WERI-Rb-1 (cell line): ENCODE measurements at regions not wholly inside any gene's neighbourhood (a gene's known extent, or its start where the extent isn't known, plus 50 kb on each side); places are given as distances from the start of the nearest gene placed in this dataset.
"Not testable (repeated sequence)": the region's sequence is repeated elsewhere in the genome, so short reads cannot be mapped to it uniquely, and the experiment has no call there.

Source experiments
- DNase-seq: peaks from one replicate; pipeline ENCODE4 v3.0.0-alpha.2; 2020
- H3K27ac ChIP-seq: fragments of 250-450 bp; sonication (Bioruptor Pico); 2 replicates; pipeline ENCODE4 v1.5.1; 2020; ENCODE audit warnings: mild to moderate bottlenecking, moderate library complexity
- H3K27me3 ChIP-seq: fragments of 250-450 bp; sonication (Bioruptor Pico); 2 replicates; pipeline ENCODE4 v1.5.1; 2021; ENCODE audit warnings: mild to moderate bottlenecking, low read depth, moderate library complexity; ENCODE audit not compliant: insufficient read depth, severe bottlenecking
- H3K36me3 ChIP-seq: fragments of 250-450 bp; sonication (Bioruptor Pico); 2 replicates; pipeline ENCODE4 v1.5.1; 2020; ENCODE audit warnings: mild to moderate bottlenecking, moderate library complexity
- H3K4me3 ChIP-seq: 2 replicates; pipeline ENCODE4 v1.5.1; 2011; ENCODE audit warnings: low read depth, mild to moderate bottlenecking, control low read depth, low read length
- H3K9me3 ChIP-seq: fragments of 250-450 bp; sonication (Bioruptor Pico); 2 replicates; pipeline ENCODE4 v1.5.1; 2021; ENCODE audit warnings: mild to moderate bottlenecking, moderate library complexity; ENCODE audit not compliant: severe bottlenecking
- CTCF ChIP-seq: IDR thresholded peaks from 2 replicates; pipeline ENCODE4 v1.5.1; 2011; ENCODE audit warnings: low read depth, mild to moderate bottlenecking, control low read depth, inconsistent platforms, low read length

DNA sequence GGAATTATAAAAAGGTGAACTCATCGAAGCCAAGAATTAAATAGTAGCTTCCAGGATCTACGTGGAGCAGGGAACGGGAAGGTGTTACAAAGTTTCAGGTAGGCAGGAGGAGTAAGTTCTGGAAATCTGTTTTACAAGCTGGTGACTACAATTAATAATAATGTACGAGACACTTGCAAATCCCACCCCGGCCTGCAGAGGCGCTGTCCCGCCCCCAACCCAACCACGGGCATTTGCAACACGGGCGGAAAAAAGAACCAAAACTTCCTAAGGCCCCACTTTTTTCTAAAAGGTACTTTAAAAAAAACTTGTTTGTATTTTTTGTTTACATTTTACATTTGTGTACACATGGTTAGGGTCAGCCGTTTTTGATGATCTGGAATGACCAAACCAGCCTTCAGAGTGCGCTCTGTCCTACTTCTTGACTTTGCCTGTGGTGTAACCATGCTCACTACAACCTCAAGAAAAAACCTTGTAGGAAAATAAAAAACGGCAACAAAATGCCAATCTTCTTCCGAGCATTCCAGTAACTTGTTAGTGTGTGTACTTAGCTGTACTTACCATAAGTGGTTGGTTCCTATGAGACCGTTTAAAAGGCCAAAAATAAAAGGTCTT lies 449.6 kb upstream of the B3GAT1 start:
- H3K27me3 ChIP-seq = peaks cover 26% of the 10 kb centered on the region
- H3K9me3 ChIP-seq = no peaks in the 10 kb centered on the region
- H3K27ac ChIP-seq = no peak overlapping the region
- no peak for DNase-seq
- no peak for TF ChIP-seq CTCF
- H3K4me3 ChIP-seq = no peak overlapping the region
- no peaks in the 10 kb centered on the region for H3K36me3 ChIP-seq

DNA sequence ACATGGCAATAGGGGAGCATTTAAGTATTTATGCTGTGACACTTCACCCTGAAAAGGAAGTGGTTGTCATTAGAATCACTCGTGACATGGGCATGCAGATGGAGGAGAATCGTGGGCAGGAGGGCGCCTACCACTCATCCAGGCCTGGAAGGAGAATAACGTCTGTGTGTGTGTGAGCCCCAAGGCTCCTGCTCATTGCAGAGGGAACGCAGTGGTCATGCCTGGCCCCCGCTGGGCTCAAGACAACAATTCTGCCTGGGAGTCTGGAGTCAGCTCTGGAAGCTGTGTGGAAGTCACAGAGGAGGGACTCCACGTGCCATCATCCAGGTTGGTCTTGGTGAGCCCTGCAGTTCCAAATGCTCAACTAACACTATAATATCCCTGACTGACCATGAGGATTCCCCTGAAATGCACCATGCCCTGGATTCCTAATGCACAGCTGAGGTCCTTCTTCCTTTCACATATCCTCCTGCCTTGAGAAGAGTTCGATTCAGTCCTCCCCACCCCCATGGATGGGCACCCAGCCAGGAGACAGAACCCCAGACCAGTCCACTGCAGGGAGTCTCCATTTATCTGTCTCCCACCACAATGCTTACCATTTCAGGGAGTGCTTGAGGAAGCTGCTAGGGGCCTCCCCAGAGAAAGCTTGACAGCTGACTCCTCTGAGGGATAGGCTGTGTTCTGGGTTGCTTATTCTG lies 446.9 kb upstream of the B3GAT1 start:
- Histone ChIP-seq H3K36me3 (no peaks in the 10 kb centered on the region), H3K27me3 (peaks cover 16% of the 10 kb centered on the region), H3K9me3 (no peaks in the 10 kb centered on the region), H3K4me3 (no peak overlapping the region), H3K27ac (no peak overlapping the region)
- no peak for TF ChIP-seq CTCF
- no peak for DNase-seq

DNA sequence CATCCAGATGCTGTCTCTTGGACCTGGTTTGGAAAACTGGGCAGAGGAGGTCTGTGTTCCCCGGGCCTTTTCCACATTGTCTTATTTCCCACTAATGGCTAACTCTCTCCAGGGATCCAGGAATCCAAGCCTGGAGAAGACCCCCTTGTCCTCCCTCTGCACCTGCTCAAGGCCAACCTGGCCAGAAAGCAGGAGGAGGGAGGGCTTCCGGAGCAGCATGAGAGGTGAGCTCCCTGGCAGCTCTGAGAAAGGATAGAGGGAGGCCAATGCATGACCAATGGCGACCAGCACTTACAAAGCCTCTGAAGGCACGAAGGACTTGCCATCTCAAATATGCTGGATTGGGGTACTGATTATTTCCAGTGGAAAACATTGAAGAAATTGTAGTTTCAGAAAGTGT lies 445.0 kb upstream of the B3GAT1 start:
- no peaks in the 10 kb centered on the region for H3K9me3 ChIP-seq
- no peak overlapping the region for H3K27ac ChIP-seq
- TF ChIP-seq CTCF = no peak
- H3K27me3 ChIP-seq = peaks cover 11% of the 10 kb centered on the region
- no peak overlapping the region for H3K4me3 ChIP-seq
- H3K36me3 ChIP-seq = no peaks in the 10 kb centered on the region
- no peak for DNase-seq

DNA sequence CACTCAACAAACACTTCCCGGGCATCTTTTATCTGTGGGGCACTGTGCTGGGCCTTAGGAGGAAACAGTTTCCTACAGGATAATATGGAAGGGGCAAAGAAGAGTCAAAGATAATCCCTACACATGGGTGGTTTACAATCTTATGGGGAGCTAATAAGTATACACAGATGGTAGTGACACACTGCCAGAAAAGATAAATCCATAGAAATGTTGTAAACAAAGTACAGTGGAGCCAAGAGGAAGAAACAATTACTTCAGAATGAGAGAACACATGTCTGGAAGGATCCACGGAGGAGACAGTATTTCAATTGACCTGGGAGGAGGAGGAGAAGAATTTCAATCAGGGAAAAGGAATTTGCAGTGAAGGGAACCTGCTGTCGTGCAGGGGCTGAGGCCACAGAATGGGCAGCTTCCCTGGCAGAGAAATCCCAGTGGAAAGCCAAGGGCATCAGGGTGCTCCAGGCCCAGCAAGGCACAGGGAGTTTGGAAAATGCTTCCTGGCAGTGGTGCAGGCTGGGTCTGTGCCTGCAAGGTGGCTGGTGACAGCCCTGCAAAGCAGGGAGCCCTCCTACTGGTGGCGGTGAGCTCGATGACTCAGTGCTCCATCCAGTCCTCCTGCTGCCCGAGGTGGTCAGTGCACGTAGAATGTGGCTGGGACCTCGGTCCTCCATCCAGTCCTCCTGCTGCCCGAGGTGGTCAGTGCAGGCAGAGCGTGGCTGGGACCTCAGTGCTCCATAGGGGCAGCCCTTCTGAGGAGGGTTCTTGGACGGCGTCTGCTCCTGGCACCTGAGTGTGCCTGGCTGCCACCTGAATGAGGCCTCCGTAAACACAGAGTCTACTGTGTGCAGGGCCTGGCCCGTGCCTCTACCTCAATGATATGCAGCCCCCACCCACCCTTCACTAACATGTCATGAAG lies 444.3 kb upstream of the B3GAT1 start:
- Histone ChIP-seq H3K9me3 (no peaks in the 10 kb centered on the region), H3K4me3 (no peak overlapping the region), H3K36me3 (no peaks in the 10 kb centered on the region), H3K27ac (no peak overlapping the region), H3K27me3 (peaks cover 8% of the 10 kb centered on the region)
- no peak for TF ChIP-seq CTCF
- DNase-seq = no peak

GRCh38 chr11:134853992-134854991 lies 442.2 kb upstream of the B3GAT1 start:
- Histone ChIP-seq H3K27ac (0 out of 2 replicates have a peak overlapping the region, but pooled peaks have one; percentile 11), H3K4me3 (no peak overlapping the region), H3K36me3 (no peaks in the 10 kb centered on the region), H3K9me3 (no peaks in the 10 kb centered on the region), H3K27me3 (peaks cover 8% of the 10 kb centered on the region)
- TF ChIP-seq CTCF = no peak
- DNase-seq = peak; percentile 81

DNA sequence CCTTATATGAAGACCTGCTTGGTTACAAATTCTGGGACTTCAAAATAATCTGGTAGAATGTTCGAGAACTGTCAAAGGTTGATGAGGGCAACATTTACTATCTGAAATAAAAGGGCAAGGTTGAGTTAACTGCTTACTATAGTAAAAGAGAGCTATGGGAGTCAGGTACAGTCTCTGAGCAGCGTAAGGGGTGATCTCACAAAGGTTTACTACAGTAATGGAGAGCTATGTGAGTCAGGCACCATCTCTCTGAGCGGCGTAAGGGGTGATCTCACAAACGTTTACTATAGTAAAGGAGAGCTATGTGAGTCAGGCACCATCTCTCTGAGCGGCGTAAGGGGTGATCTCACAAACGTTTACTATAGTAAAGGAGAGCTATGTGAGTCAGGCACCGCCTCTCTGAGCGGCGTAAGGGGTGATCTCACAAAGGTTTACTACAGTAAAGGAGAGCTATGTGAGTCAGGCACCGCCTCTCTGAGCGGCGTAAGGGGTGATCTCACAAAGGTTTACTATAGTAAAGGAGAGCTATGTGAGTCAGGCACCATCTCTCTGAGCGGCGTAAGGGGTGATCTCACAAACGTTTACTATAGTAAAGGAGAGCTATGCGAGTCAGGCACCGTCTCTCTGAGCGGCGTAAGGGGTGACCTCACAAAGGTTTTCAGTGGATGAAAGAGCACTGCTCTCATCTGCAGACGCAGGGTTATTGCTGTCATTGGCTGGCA lies 439.6 kb upstream of the B3GAT1 start:
- not testable (repeated sequence) for H3K27ac ChIP-seq, H3K36me3 ChIP-seq, H3K9me3 ChIP-seq, DNase-seq, H3K4me3 ChIP-seq
- H3K27me3 ChIP-seq = peaks cover 12% of the 10 kb centered on the region
